IMR-90 (cell line): ENCODE measurements at regions not wholly inside any gene's neighbourhood (a gene's known extent, or its start where the extent isn't known, plus 50 kb on each side); places are given as distances from the start of the nearest gene placed in this dataset.

ENCODE experiments used
- ATAC-seq: fragments of 200-7000 bp; cut with Tn5 transposase; 2 replicates; pipeline ENCODE4 v1.9.1; 2020; ENCODE audit warnings: low read depth, mild to moderate bottlenecking, moderate library complexity
- BruUV-seq: library from RNA; stranded (reverse); fragments of 400-500 nt; replicated peaks from 2 replicates; lab custom pipeline; 2021; lab: Mats Ljungman, UMichigan
- CTCF ChIA-PET: fragments of 300-600 bp; formaldehyde crosslinking; extraction: SDS; loops from one replicate; lab custom pipeline; 2021; ENCODE audit warnings: antibody characterized with exemption; lab: Yijun Ruan, JAX
- POLR2A ChIA-PET: fragments of 300-600 bp; sonication (Branson Sonifier 250); formaldehyde crosslinking; loops from one replicate; lab custom pipeline; 2022; ENCODE audit warnings: antibody characterized with exemption; ENCODE audit not compliant: unreplicated experiment; lab: Charles Lee
- DNase-seq: peaks from one replicate; pipeline ENCODE4 v3.0.0; 2013
- H2AFZ ChIP-seq: replicated peaks from 2 replicates; pipeline ENCODE3; 2013; ENCODE audit warnings: low read length, mild to moderate bottlenecking; ENCODE audit not compliant: poor library complexity
- H2AK5ac ChIP-seq: 2 replicates; pipeline ENCODE4 v1.6.1; 2013; ENCODE audit warnings: low read depth, low read length, inconsistent platforms
- H2AK9ac ChIP-seq: replicated peaks from 2 replicates; pipeline ENCODE3; 2013; ENCODE audit warnings: mild to moderate bottlenecking, low read depth, low read length, moderate library complexity; ENCODE audit not compliant: poor library complexity
- H2BK120ac ChIP-seq: 2 replicates; pipeline ENCODE4 v1.6.1; 2013; ENCODE audit warnings: low read depth, low read length, inconsistent platforms
- H2BK15ac ChIP-seq: 3 replicates; pipeline ENCODE4 v1.6.1; 2013; ENCODE audit warnings: low read depth, low read length, inconsistent platforms
- H2BK20ac ChIP-seq: 2 replicates; pipeline ENCODE4 v1.6.1; 2013; ENCODE audit warnings: low read depth, mild to moderate bottlenecking, inconsistent platforms, low read length, moderate library complexity
- H2BK5ac ChIP-seq: 2 replicates; pipeline ENCODE4 v1.6.1; 2013; ENCODE audit warnings: mild to moderate bottlenecking, low read depth, low read length, inconsistent platforms; ENCODE audit not compliant: poor library complexity, severe bottlenecking
- H3K14ac ChIP-seq: replicated peaks from 2 replicates; pipeline ENCODE4 v1.6.1; 2013; ENCODE audit warnings: low read depth, low read length, inconsistent platforms
- H3K18ac ChIP-seq: 2 replicates; pipeline ENCODE4 v1.6.1; 2013; ENCODE audit warnings: low read depth, low read length, control low read depth
- H3K23ac ChIP-seq: 2 replicates; pipeline ENCODE4 v1.6.1; 2013; ENCODE audit warnings: low read depth, low read length, inconsistent platforms
- H3K27ac ChIP-seq: 2 replicates; pipeline ENCODE4 v1.5.1; 2013; ENCODE audit warnings: mild to moderate bottlenecking, control low read depth, low read length; ENCODE audit not compliant: insufficient read depth
- H3K27me3 ChIP-seq: 2 replicates; pipeline ENCODE4 v1.6.1; 2013; ENCODE audit warnings: low read length; ENCODE audit not compliant: control insufficient read depth, insufficient read depth
- H3K36me3 ChIP-seq: 2 replicates; pipeline ENCODE4 v1.6.1; 2013; ENCODE audit warnings: low read length, mixed read lengths; ENCODE audit not compliant: control insufficient read depth, insufficient read depth
- H3K4ac ChIP-seq: 2 replicates; pipeline ENCODE4 v1.6.1; 2013; ENCODE audit warnings: low read depth, low read length, inconsistent platforms
- H3K4me1 ChIP-seq: 2 replicates; pipeline ENCODE4 v1.6.1; 2013; ENCODE audit warnings: low read length, mixed read lengths; ENCODE audit not compliant: control insufficient read depth, insufficient read depth
- H3K4me2 ChIP-seq: 2 replicates; pipeline ENCODE4 v1.6.1; 2013; ENCODE audit warnings: low read depth, mild to moderate bottlenecking, control low read depth, low read length, moderate library complexity
- H3K4me3 ChIP-seq: 2 replicates; pipeline ENCODE4 v1.5.1; 2013; ENCODE audit warnings: low read depth, mild to moderate bottlenecking, control low read depth, low read length, moderate library complexity; ENCODE audit not compliant: insufficient read depth
- H3K56ac ChIP-seq: 2 replicates; pipeline ENCODE4 v1.6.1; 2013; ENCODE audit warnings: low read length, inconsistent platforms; ENCODE audit not compliant: insufficient read depth; ENCODE audit errors: extremely low read depth
- H3K79me1 ChIP-seq, 2 experiments: 2 replicates each; pipeline ENCODE4 v1.6.1; 2013; ENCODE audit warnings: low read length in 2 of 2, inconsistent platforms in 1 of 2, low read depth in 1 of 2
- H3K9ac ChIP-seq: 2 replicates; pipeline ENCODE4 v1.6.1; 2013; ENCODE audit warnings: low read depth, low read length, control low read depth
- H3K9me1 ChIP-seq: 2 replicates; pipeline ENCODE4 v1.6.1; 2013; ENCODE audit warnings: low read length, inconsistent platforms; ENCODE audit not compliant: insufficient read depth
- H3K9me3 ChIP-seq: 2 replicates; pipeline ENCODE4 v1.6.1; 2013; ENCODE audit warnings: low read length; ENCODE audit not compliant: control insufficient read depth, insufficient read depth
- H4K20me1 ChIP-seq: 2 replicates; pipeline ENCODE4 v1.6.1; 2013; ENCODE audit warnings: low read length, inconsistent platforms; ENCODE audit not compliant: insufficient read depth
- H4K5ac ChIP-seq: 2 replicates; pipeline ENCODE4 v1.6.1; 2013; ENCODE audit warnings: mild to moderate bottlenecking, low read depth, low read length, control low read depth
- H4K8ac ChIP-seq, 2 experiments: 2 replicates each; pipeline ENCODE4 v1.6.1; 2013; ENCODE audit warnings: low read depth in 2 of 2, low read length in 2 of 2, control low read depth in 1 of 2, inconsistent platforms in 1 of 2
- H4K91ac ChIP-seq: 2 replicates; pipeline ENCODE4 v1.6.1; 2013; ENCODE audit warnings: low read depth, low read length, inconsistent platforms; ENCODE audit not compliant: insufficient read depth
- CHD1 ChIP-seq: IDR thresholded peaks from 2 replicates; pipeline ENCODE4 v1.6.1; 2012; ENCODE audit warnings: low read depth, low read length, improper control_type of control experiment
- MXI1 ChIP-seq: IDR thresholded peaks from 2 replicates; pipeline ENCODE4 v1.6.1; 2012; ENCODE audit warnings: low read depth, mild to moderate bottlenecking, low read length, moderate library complexity, borderline replicate concordance
- NFE2L2 ChIP-seq: fragments of 150-350 bp; IDR thresholded peaks from 2 replicates; pipeline ENCODE4 v1.6.1; 2016; ENCODE audit warnings: low read depth, mild to moderate bottlenecking, low read length
- POLR2A ChIP-seq: IDR thresholded peaks from 2 replicates; pipeline ENCODE4 v1.6.1; 2012; ENCODE audit warnings: mild to moderate bottlenecking, low read depth, low read length
- dilution Hi-C: fragments of 300-500 bp; cut with HindIII; formaldehyde crosslinking; loops from one replicate; pipeline ENCODE4 v1.14.3; 2018; ENCODE audit warnings: low sequenced_read_pairs; ENCODE audit not compliant: unreplicated experiment
- in situ Hi-C: fragments of 300-500 bp; cut with MboI; formaldehyde crosslinking; loops from 3 replicates; pipeline ENCODE4 v1.14.3; 2019; ENCODE audit warnings: low sequenced_read_pairs, inconsistent platforms, mixed read lengths
- intact Hi-C: fragments of 100-400 bp; cut with micrococcal nuclease; formaldehyde crosslinking; loops from 2 replicates; pipeline ENCODE4 v1.10.0; 2022

DNA sequence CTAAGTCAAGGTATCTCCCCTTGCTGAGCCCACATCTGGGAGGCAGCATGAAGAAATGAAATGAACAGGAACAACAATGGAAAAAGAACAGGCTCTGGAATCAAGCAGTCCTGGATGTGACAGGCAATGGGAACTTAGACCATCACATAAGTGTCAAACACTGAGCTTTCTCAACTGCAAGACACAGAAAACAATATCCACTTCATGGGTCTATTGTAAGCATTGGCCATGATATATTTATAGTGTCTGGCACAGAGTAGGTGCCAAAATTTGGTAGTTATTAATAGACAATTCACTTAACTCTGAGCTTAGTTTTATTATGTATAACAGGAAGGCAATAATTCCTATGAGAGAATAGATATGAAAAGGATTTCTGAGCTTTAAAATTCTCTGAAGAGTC, 64.1 kb upstream of the ATP1B1 start:
- CTCF ChIA-PET, result interaction anchor here (0.8 kb wide), 1 partner anchor 122 kb away, joined by 3 read pairs; no protein-coding TSS in a partner anchor
- ATAC-seq (no peak), DNase-seq (no peak)
- H3K27ac ChIP-seq, result no peak overlapping the region
- H4K5ac ChIP-seq, result no peak overlapping the region
- in situ Hi-C loops (no loop called here), dilution Hi-C loops (no loop called here), intact Hi-C loops (no loop called here)
- H4K20me1 ChIP-seq, result no peaks in the 10 kb centered on the region
- no peak overlapping the region for H2BK15ac ChIP-seq
- no peaks in the 10 kb centered on the region for H3K9me1 ChIP-seq
- H3K14ac ChIP-seq, result no peak overlapping the region
- H2BK120ac ChIP-seq, result no peak overlapping the region
- H3K27me3 ChIP-seq, result no peaks in the 10 kb centered on the region
- H3K4me3 ChIP-seq, result no peak overlapping the region
- H3K23ac ChIP-seq, result no peak overlapping the region
- no peak overlapping the region for H4K91ac ChIP-seq
- no peak overlapping the region for H2BK20ac ChIP-seq
- no peak overlapping the region for H4K8ac ChIP-seq
- H3K79me1 ChIP-seq, result no peaks in the 10 kb centered on the region
- no peaks in the 10 kb centered on the region for H3K4me1 ChIP-seq
- no peak overlapping the region for H2AFZ ChIP-seq
- no peak overlapping the region for H2AK9ac ChIP-seq
- no peak overlapping the region for H3K56ac ChIP-seq
- no peak overlapping the region for H3K18ac ChIP-seq
- no peaks in the 10 kb centered on the region for H3K36me3 ChIP-seq
- H3K4ac ChIP-seq, result no peak overlapping the region
- H3K9me3 ChIP-seq, result no peaks in the 10 kb centered on the region
- no peak overlapping the region for H2AK5ac ChIP-seq
- TF ChIP-seq POLR2A, result no peak
- TF ChIP-seq CHD1, result no peak
- TF ChIP-seq MXI1, result no peak
- no peak for TF ChIP-seq NFE2L2
- no peak overlapping the region for H2BK5ac ChIP-seq
- H3K4me2 ChIP-seq, result no peak overlapping the region
- H3K9ac ChIP-seq, result no peak overlapping the region
- no TSS peak for BruUV-seq
- POLR2A ChIA-PET, result no interaction called here
